ENCODE measurements at regions not wholly inside any gene's neighbourhood (a gene's known extent, or its start where the extent isn't known, plus 50 kb on each side); places are given as distances from the start of the nearest gene placed in this dataset.

- TF ChIP-seq, protein P1, sequence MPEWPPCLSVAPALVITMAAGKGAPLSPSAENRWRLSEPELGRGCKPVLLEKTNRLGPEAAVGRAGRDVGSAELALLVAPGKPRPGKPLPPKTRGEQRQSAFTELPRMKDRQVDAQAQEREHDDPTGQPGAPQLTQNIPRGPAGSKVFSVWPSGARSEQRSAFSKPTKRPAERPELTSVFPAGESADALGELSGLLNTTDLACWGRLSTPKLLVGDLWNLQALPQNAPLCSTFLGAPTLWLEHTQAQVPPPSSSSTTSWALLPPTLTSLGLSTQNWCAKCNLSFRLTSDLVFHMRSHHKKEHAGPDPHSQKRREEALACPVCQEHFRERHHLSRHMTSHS (tag by site-specific recombination; IDR thresholded peaks at IDR 0.05): no peak
- TF ChIP-seq SETDB1 (IDR thresholded peaks at IDR 0.05; ENCODE audit: insufficient read length, low read length) (no peak), ZNF658 (tag by site-specific recombination; IDR thresholded peaks at IDR 0.05) (no peak), ZNF26 (tag by site-specific recombination; IDR thresholded peaks at IDR 0.05) (no peak), ZNF518A (tag by site-specific recombination; conservative IDR thresholded peaks at IDR 0.05; ENCODE audit: low read depth) (no peak), ZNF501 (tag by site-specific recombination; IDR thresholded peaks at IDR 0.05) (no peak), MEIS1 (CRISPR knock-in tag; IDR thresholded peaks at IDR 0.05; ENCODE audit: borderline replicate concordance) (no peak), SCRT1 (tag by site-specific recombination; IDR thresholded peaks at IDR 0.05; ENCODE audit: borderline replicate concordance) (no peak), KLF9 (tag by site-specific recombination; IDR thresholded peaks at IDR 0.05; ENCODE audit: low read depth) (no peak)
- TF ChIP-seq, protein P2, sequence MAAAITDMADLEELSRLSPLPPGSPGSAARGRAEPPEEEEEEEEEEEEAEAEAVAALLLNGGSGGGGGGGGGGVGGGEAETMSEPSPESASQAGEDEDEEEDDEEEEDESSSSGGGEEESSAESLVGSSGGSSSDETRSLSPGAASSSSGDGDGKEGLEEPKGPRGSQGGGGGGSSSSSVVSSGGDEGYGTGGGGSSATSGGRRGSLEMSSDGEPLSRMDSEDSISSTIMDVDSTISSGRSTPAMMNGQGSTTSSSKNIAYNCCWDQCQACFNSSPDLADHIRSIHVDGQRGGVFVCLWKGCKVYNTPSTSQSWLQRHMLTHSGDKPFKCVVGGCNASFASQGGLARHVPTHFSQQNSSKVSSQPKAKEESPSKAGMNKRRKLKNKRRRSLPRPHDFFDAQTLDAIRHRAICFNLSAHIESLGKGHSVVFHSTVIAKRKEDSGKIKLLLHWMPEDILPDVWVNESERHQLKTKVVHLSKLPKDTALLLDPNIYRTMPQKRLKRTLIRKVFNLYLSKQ (tag by site-specific recombination; IDR thresholded peaks at IDR 0.05; ENCODE audit: borderline replicate concordance): no peak
Measured at GRCh38 chr11:32162906-32163305, 72.0 kb downstream of the RCN1 start (continued).

GRCh38 chr11:32163557-32163956, 72.7 kb downstream of the RCN1 start:
- no peaks in the 10 kb centered on the region for H3K36me3 ChIP-seq (ENCODE audit: control insufficient read depth in 2 of 2, insufficient read depth in 1 of 2, low read length in 2 of 2)
- H3K4me3 ChIP-seq (ENCODE audit: low read depth, low read length): no peak overlapping the region
- CTCF ChIA-PET: interaction anchor here (1.4 kb wide), 1 partner anchor 12 kb away, joined by 8 read pairs; no protein-coding TSS in a partner anchor
- H3K4me1 ChIP-seq (ENCODE audit: control insufficient read depth, insufficient read depth, low read length): no peaks in the 10 kb centered on the region
- no peaks in the 10 kb centered on the region for H3K9me3 ChIP-seq (ENCODE audit: control insufficient read depth, insufficient read depth, low read depth, low read length)
- POLR2A ChIA-PET: no interaction called here
- no peak overlapping the region for H3K27ac ChIP-seq (ENCODE audit: extremely low read depth, low read depth, low read length)
- TF ChIP-seq, protein P3, sequence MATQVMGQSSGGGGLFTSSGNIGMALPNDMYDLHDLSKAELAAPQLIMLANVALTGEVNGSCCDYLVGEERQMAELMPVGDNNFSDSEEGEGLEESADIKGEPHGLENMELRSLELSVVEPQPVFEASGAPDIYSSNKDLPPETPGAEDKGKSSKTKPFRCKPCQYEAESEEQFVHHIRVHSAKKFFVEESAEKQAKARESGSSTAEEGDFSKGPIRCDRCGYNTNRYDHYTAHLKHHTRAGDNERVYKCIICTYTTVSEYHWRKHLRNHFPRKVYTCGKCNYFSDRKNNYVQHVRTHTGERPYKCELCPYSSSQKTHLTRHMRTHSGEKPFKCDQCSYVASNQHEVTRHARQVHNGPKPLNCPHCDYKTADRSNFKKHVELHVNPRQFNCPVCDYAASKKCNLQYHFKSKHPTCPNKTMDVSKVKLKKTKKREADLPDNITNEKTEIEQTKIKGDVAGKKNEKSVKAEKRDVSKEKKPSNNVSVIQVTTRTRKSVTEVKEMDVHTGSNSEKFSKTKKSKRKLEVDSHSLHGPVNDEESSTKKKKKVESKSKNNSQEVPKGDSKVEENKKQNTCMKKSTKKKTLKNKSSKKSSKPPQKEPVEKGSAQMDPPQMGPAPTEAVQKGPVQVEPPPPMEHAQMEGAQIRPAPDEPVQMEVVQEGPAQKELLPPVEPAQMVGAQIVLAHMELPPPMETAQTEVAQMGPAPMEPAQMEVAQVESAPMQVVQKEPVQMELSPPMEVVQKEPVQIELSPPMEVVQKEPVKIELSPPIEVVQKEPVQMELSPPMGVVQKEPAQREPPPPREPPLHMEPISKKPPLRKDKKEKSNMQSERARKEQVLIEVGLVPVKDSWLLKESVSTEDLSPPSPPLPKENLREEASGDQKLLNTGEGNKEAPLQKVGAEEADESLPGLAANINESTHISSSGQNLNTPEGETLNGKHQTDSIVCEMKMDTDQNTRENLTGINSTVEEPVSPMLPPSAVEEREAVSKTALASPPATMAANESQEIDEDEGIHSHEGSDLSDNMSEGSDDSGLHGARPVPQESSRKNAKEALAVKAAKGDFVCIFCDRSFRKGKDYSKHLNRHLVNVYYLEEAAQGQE (tag by site-specific recombination; IDR thresholded peaks at IDR 0.05): no peak
- no peak for TF ChIP-seq ZNF830 (tag by site-specific recombination; IDR thresholded peaks at IDR 0.05; ENCODE audit: low read depth)
- TF ChIP-seq ZNF202 (tag by site-specific recombination; IDR thresholded peaks at IDR 0.05; ENCODE audit: borderline replicate concordance): no peak
- no peak for TF ChIP-seq ZNF138 (tag by site-specific recombination; IDR thresholded peaks at IDR 0.05; ENCODE audit: borderline replicate concordance)
- TF ChIP-seq ZNF76 (tag by site-specific recombination; IDR thresholded peaks at IDR 0.05; ENCODE audit: borderline replicate concordance, low read depth): no peak
- TF ChIP-seq ZSCAN30 (tag by site-specific recombination; IDR thresholded peaks at IDR 0.05): no peak
- no peak for TF ChIP-seq ZNF626 (tag by site-specific recombination; IDR thresholded peaks at IDR 0.05)
- TF ChIP-seq, protein P4, sequence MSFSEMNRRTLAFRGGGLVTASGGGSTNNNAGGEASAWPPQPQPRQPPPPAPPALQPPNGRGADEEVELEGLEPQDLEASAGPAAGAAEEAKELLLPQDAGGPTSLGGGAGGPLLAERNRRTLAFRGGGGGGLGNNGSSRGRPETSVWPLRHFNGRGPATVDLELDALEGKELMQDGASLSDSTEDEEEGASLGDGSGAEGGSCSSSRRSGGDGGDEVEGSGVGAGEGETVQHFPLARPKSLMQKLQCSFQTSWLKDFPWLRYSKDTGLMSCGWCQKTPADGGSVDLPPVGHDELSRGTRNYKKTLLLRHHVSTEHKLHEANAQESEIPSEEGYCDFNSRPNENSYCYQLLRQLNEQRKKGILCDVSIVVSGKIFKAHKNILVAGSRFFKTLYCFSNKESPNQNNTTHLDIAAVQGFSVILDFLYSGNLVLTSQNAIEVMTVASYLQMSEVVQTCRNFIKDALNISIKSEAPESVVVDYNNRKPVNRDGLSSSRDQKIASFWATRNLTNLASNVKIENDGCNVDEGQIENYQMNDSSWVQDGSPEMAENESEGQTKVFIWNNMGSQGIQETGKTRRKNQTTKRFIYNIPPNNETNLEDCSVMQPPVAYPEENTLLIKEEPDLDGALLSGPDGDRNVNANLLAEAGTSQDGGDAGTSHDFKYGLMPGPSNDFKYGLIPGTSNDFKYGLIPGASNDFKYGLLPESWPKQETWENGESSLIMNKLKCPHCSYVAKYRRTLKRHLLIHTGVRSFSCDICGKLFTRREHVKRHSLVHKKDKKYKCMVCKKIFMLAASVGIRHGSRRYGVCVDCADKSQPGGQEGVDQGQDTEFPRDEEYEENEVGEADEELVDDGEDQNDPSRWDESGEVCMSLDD (tag by site-specific recombination; IDR thresholded peaks at IDR 0.05): no peak
- TF ChIP-seq OSR2 (tag by site-specific recombination; IDR thresholded peaks at IDR 0.05): no peak

Measured in HEK293 (cell line).